HG03025 (cell line): ENCODE measurements at regions not wholly inside any gene's neighbourhood (a gene's known extent, or its start where the extent isn't known, plus 50 kb on each side); places are given as distances from the start of the nearest gene placed in this dataset.
"Not testable (repeated sequence)": the region's sequence is repeated elsewhere in the genome, so short reads cannot be mapped to it uniquely, and the experiment has no call there.

Source experiments
- ATAC-seq: cut with Tn5 transposase; IDR thresholded peaks from one replicate; pipeline ENCODE4 v1.9.1; 2021; ENCODE audit warnings: mild to moderate bottlenecking, moderate library complexity; ENCODE audit not compliant: unreplicated experiment, low FRiP score

DNA sequence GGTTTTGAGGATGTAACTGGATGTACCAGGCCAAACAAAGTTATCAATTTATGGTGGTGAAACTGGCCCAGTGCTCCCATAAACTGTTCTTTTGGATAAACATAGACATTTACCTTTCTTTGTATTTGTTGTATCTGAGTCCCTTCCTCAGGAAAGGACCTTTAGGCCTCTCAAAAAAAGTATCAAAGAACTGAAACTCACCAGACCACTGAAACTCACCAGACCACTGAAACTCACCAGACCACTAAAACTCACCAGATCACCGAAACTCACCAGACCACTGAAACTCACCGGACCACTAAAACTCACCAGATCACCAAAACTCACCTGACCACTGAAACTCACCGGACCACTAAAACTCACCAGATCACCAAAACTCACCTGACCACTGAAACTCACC is 597.6 kb upstream of the GOT2 start:
- not testable (repeated sequence) for ATAC-seq

- no peak for ATAC-seq
Measured at GRCh38 chr16:59330019-59330670, 596.0 kb upstream of the GOT2 start.

DNA sequence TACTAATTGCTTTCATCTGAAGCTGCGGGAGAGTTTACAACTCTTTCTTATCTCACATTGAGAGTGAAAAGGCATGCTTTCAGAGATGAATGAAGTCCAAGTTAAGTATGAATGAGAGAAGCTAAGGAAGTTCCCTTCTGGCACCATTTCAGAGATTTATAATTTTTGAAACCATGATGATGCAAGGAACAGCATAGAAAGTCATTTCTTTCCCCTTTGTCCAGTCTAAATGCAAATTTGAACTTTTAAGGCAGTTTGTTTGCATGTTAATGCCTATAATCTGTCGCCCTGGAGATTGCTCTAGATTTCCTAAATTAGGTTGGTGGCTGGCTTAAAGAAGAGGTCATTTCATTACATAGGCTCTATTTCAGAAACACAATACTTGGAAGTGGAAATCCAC is 594.8 kb upstream of the GOT2 start:
- ATAC-seq = no peak

DNA sequence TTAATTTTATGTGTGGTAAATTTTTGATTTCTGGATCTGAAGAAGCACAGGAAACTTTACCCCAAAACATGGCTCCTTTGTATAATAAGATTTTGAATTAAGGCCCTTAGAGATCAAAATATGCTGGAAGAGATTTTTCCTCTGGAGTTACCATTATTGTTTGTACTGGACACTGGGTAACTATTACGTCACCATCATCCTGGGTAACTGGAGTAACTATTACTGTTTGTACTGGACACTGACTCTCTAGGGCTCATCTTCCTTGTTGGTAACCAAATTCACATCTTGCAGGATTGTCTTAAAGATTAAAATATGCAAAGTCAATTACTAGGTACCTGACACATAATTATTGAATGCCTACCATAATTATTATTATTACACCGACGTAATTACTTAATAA is 593.8 kb upstream of the GOT2 start:
- no peak for ATAC-seq

GRCh38 chr16:59326955-59327354 is 592.8 kb upstream of the GOT2 start:
- ATAC-seq = no peak

GRCh38 chr16:59324462-59324861 is 590.3 kb upstream of the GOT2 start:
- ATAC-seq = no peak

GRCh38 chr16:59320657-59321056 is 586.5 kb upstream of the GOT2 start:
- no peak for ATAC-seq

DNA sequence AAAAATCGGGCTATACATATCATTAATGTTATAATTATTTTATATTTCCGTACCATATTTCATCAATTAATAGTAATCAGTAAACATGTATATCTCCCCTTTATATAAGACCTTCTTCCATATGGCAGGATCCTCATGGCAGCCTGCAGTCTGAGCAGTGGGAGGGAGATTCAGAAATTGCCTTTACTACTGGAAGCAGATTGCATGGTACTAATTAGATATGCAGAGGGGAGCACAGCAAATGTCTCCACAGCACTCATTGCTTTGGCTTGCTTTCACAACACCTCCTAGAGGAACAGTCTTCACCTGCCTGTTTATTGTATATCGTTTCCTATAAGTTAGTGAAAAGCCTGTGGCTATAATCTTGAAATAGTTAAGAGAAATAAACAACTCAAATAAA is 585.8 kb upstream of the GOT2 start:
- ATAC-seq = no peak

- no peak for ATAC-seq
Measured at GRCh38 chr16:59305850-59306249, 571.7 kb upstream of the GOT2 start.

GRCh38 chr16:59296888-59297287 is 562.8 kb upstream of the GOT2 start:
- no peak for ATAC-seq

DNA sequence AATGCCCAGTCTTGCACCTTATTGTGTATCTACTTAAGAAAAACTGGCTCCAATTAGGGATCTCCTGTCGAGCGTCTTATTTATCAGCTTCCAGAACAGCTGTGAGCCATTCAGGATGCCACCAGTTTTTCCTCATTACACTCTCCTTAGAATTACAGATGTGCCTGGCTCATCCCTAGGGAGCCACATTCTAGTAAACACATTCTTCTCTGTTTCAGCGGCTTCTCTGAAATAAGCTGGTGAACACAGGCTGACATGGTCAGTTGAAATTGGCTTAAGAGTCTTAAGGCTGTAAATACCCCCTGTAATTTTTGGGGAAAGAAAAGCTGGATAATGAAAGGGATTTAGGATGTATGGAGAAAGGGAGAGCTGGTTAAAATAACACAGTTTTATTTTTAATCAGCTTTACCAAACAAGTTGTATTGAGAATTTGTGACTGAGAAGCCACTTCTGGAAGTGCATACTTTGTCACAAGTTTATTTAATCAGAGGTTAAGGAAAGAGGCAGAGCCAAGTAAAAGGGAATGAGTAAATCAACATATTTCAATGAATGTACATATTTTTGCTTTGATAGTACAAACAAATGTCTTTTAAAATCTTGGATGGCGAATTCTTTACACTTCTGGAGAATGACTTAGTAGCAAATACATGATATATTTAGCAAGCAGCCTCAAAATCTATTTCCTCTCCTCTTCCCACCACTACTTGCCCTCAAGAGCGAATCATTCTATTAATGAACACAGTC is 562.0 kb upstream of the GOT2 start:
- ATAC-seq = no peak

DNA sequence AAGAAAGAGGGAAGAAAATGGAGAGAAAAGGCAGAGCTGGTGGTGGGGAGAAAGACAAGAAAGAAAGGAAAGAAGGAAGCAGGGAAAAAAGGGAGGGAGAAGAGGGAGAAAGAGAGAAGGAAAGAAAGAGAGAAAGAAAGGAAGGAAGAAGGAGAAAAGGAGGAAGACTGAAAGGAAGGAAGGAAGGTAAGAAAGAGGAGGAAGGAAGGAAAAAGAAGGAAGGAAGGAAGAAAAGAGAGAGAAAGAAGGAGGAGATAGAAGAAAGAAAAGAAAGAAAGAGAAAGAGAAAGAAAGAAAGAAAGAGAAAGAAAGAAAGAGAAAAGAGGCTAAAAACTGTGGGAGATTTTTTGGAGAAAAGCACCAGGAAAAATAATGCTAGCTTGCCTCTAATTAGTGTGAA is 561.4 kb upstream of the GOT2 start:
- no peak for ATAC-seq

DNA sequence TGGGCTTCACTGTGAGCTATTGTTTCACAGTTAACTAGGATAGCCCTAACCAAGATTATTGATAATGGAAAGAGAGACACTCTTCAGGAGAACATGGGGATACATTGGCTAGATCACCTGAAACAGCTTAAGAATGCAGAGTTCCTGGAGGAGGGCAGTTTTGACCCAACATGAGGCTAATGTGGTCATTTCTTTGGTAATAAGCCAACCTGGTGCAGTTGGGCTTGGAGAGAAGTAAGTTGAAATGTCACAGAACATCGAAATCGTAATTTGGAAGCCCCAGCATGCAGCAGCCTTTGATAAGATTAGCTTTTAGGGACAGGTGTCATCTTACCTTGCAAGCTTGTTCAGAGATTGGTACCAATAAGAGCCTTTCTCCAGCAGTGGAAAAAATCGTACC is 556.6 kb upstream of the GOT2 start:
- ATAC-seq = no peak

- ATAC-seq = no peak
Measured at GRCh38 chr16:59289151-59289550, 555.0 kb upstream of the GOT2 start.

DNA sequence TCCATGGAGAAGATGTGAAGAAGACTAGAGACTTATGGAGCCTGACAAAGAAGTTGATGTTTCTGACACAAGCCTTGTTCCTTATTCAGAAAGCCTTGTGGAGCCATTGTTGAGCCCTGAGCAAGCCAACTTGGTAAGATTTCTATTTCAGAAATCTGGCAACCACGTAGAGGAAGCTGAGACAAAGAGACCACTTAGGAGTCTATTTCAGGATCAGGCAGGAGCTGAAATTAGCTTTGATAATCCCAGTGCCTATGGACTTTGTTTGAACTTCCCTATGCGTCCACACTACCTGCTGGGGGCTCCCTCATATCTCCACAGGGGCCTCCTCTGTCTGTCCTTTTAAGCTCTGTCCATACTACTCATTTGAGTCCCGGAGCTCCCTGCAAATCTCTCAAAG is 540.0 kb upstream of the GOT2 start:
- no peak for ATAC-seq

GRCh38 chr16:59263955-59264354 is 529.8 kb upstream of the GOT2 start:
- no peak for ATAC-seq

GRCh38 chr16:59260892-59261291 is 526.8 kb upstream of the GOT2 start:
- ATAC-seq = no peak

DNA sequence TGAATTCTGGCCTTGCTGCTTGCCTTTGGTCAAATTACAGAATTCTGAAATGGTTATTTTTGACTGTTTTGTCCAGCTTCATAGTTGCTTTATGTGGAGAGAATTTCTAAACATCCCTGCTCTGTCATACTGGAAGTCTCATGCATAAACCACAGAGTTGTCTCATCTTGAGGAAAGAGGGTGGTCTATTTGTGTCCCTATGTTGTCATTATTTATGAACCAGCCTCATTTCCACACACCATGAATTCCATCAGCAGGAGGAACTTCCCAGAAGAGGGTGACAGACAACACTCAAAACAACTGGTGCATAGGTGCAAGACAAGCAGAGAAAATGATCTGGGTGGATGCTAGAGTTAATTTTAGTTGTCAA is 525.8 kb upstream of the GOT2 start:
- ATAC-seq = no peak

- no peak for ATAC-seq
Measured at GRCh38 chr16:59259074-59259949, 525.2 kb upstream of the GOT2 start.

DNA sequence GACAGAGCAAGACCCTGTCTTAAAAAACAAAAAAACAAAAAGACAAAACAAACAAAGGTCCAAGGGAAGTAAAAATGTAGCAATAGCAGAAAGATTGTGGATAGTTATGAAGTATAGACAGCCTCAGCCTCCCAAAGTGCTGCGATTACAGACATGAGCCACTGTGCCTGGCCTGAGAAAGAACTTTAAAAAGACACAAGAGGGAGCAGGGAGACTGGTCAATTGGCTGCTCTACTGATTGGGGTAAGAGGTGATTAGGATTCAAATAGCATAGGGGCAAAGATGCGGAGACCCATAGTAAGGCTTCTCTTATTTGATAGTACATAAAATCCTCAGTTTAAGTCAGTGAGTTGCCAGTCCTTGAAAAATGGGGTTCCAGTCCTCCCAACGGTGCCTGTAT is 518.2 kb upstream of the GOT2 start:
- no peak for ATAC-seq

DNA sequence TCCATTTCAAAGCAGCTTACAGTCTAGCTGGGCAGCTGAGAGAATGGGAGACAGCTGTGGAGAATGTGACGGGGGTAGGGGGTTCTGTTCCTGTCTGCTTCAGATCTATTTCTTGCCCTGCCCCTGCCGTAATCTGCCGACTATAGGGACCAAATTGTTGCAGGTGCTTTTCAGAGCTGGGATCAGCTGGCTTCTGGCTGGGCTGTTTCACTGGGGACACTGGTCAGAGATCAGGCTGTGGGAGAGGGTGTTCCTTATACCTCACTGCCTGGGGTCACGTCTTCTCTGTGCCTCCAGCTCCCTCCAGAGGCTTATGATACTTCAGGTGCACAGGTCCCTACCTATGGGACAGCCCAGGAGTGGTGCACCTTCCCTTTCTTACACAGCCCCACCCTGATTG is 514.9 kb upstream of the GOT2 start:
- ATAC-seq = no peak

DNA sequence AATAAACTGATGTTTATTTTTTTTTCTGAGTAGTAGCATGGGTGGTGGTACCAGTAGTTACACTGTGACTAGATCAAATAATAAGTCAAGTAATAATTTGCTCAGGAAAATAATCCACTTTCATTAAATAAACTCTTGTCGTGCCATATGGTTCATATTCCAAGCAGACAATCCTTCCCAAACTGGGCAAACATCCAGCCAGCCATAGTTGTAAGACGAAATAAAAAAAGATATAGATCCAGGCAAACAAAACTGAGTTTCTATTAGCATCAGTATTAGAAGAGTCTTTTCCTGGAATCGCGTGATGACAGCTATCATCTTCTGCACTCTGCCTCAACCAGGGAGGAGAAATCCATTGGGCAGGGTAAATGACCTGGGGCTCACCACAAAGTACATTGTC is 508.4 kb upstream of the GOT2 start:
- no peak for ATAC-seq
